ENCODE measurements at regions not wholly inside any gene's neighbourhood (a gene's known extent, or its start where the extent isn't known, plus 50 kb on each side); places are given as distances from the start of the nearest gene placed in this dataset.

DNA sequence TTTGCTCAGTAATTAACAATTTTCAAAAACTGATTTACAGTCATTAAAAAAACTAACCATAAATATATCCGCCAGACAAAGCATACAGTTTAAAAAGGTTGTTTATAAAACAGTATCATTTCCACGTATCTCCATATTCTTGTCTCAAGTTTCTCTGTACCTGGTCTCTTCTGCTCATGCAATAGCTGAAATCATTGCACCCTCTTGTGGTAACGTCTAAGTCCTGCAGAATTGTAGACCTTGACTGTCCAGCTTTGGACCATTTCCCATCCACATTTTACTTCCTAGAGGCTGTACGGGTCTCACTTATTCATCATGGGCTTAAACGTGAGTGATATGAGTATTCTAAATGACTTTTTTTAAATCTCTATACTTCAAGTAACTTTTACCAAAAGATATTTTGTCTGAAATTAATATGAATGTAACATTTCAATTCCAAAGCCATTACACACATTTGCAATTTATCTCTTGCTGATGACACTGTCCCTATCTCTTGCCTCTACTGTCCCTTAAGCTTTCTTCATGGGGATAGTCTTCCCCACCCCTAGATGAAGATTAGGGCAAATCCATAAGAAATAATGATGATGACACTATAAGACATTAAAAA lies 118.5 kb downstream of the BTC start:
- TF ChIP-seq, protein P1, sequence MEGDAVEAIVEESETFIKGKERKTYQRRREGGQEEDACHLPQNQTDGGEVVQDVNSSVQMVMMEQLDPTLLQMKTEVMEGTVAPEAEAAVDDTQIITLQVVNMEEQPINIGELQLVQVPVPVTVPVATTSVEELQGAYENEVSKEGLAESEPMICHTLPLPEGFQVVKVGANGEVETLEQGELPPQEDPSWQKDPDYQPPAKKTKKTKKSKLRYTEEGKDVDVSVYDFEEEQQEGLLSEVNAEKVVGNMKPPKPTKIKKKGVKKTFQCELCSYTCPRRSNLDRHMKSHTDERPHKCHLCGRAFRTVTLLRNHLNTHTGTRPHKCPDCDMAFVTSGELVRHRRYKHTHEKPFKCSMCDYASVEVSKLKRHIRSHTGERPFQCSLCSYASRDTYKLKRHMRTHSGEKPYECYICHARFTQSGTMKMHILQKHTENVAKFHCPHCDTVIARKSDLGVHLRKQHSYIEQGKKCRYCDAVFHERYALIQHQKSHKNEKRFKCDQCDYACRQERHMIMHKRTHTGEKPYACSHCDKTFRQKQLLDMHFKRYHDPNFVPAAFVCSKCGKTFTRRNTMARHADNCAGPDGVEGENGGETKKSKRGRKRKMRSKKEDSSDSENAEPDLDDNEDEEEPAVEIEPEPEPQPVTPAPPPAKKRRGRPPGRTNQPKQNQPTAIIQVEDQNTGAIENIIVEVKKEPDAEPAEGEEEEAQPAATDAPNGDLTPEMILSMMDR (IDR thresholded peaks at IDR 0.05; ENCODE audit: insufficient read depth, low read depth, low read length), result peak; percentile 92
- TF ChIP-seq EZH2 (IDR thresholded peaks at IDR 0.05; ENCODE audit: insufficient read depth, low read length), result no peak
